ENCODE measurements at regions not wholly inside any gene's neighbourhood (a gene's known extent, or its start where the extent isn't known, plus 50 kb on each side); places are given as distances from the start of the nearest gene placed in this dataset.

- Mint-ChIP-seq H3K9me3 (ENCODE audit: low read depth) (no peaks in the 10 kb centered on the region), H3K4me3 (ENCODE audit: unreplicated experiment) (no peak overlapping the region), H3K27ac (ENCODE audit: unreplicated experiment) (no peak overlapping the region), H3K36me3 (ENCODE audit: low read depth) (no peaks in the 10 kb centered on the region), H3K27me3 (ENCODE audit: low read depth) (no peaks in the 10 kb centered on the region), H3K4me1 (ENCODE audit: low read depth) (peaks cover 25% of the 10 kb centered on the region)
- DNase-seq (ENCODE audit: low spot score): no peak
- no peak for TF ChIP-seq CTCF (IDR thresholded peaks at IDR 0.05)
Observed at GRCh38 chr4:156497486-156497885, 474.1 kb downstream of the PDGFC start.

GRCh38 chr4:156496797-156497196 is 474.8 kb downstream of the PDGFC start:
- no peak for DNase-seq (ENCODE audit: low spot score)
- no peaks in the 10 kb centered on the region for H3K27me3 Mint-ChIP-seq (ENCODE audit: low read depth)
- no peak for TF ChIP-seq CTCF (IDR thresholded peaks at IDR 0.05)

DNA sequence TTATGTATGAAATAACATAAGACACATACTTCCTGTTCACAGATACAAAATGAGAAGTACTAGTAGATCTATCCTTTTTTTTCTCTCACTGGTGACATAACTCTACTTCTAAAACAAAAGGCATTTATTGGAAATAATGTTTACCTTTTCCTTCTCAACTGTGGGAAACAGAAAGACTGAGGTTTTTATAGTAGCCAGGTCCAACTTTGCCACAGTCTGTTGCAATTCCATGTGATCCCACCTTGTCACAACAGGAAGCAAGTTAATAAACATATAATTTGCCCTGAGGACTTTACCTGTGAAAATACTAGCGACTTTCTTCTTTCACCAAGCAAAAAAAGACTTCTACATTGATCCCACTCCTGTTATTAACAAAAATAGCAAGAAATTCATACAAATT is 475.8 kb downstream of the PDGFC start:
- no peak for DNase-seq (ENCODE audit: low spot score)
- peaks cover 4% of the 10 kb centered on the region for H3K9me3 Mint-ChIP-seq (ENCODE audit: low read depth)
- H3K36me3 Mint-ChIP-seq (ENCODE audit: low read depth): no peaks in the 10 kb centered on the region
- H3K4me3 Mint-ChIP-seq (ENCODE audit: unreplicated experiment): no peak overlapping the region
- H3K27ac Mint-ChIP-seq (ENCODE audit: unreplicated experiment): no peak overlapping the region
- peaks cover 25% of the 10 kb centered on the region for H3K4me1 Mint-ChIP-seq (ENCODE audit: low read depth)
- H3K27me3 Mint-ChIP-seq (ENCODE audit: low read depth): no peaks in the 10 kb centered on the region
- TF ChIP-seq CTCF (IDR thresholded peaks at IDR 0.05): no peak

More at GRCh38 chr4:156496797-156497196, 474.8 kb downstream of the PDGFC start:
- peaks cover under 1% of the 10 kb centered on the region for H3K9me3 Mint-ChIP-seq (ENCODE audit: low read depth)
- no peaks in the 10 kb centered on the region for H3K36me3 Mint-ChIP-seq (ENCODE audit: low read depth)
- H3K4me3 Mint-ChIP-seq (ENCODE audit: unreplicated experiment): no peak overlapping the region
- H3K4me1 Mint-ChIP-seq (ENCODE audit: low read depth): peaks cover 25% of the 10 kb centered on the region
- peak overlapping the region; percentile 17 for H3K27ac Mint-ChIP-seq (ENCODE audit: unreplicated experiment)

GRCh38 chr4:156495091-156495490 is 476.5 kb downstream of the PDGFC start:
- Mint-ChIP-seq H3K9me3 (ENCODE audit: low read depth) (peaks cover 8% of the 10 kb centered on the region), H3K36me3 (ENCODE audit: low read depth) (no peaks in the 10 kb centered on the region), H3K4me3 (ENCODE audit: unreplicated experiment) (no peak overlapping the region), H3K4me1 (ENCODE audit: low read depth) (peaks cover 25% of the 10 kb centered on the region), H3K27ac (ENCODE audit: unreplicated experiment) (no peak overlapping the region), H3K27me3 (ENCODE audit: low read depth) (no peaks in the 10 kb centered on the region)
- DNase-seq (ENCODE audit: low spot score): no peak
- no peak for TF ChIP-seq CTCF (IDR thresholded peaks at IDR 0.05)

DNA sequence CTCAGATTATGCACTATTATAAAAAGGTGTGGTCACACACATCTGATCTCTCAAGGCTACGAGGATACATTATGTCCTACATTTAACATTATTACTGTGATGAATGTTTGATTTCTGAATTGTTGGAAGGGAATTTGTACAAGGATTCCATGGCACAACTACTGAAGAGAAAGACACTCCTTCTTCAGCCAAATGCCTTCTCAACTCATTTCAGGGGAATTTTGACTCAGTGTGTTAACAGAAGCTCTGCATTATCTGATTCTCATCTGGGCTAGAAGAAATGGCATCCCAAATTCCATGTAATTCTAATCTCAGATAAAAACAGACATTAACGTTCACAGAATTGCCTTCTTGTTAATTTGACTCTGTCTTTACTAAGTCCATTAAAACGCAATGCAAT is 477.7 kb downstream of the PDGFC start:
- TF ChIP-seq CTCF (IDR thresholded peaks at IDR 0.05): no peak
- H3K27ac Mint-ChIP-seq (ENCODE audit: unreplicated experiment): no peak overlapping the region
- no peak for DNase-seq (ENCODE audit: low spot score)
- peaks cover 9% of the 10 kb centered on the region for H3K9me3 Mint-ChIP-seq (ENCODE audit: low read depth)
- no peaks in the 10 kb centered on the region for H3K27me3 Mint-ChIP-seq (ENCODE audit: low read depth)
- H3K4me1 Mint-ChIP-seq (ENCODE audit: low read depth): peaks cover 19% of the 10 kb centered on the region
- H3K36me3 Mint-ChIP-seq (ENCODE audit: low read depth): no peaks in the 10 kb centered on the region
- no peak overlapping the region for H3K4me3 Mint-ChIP-seq (ENCODE audit: unreplicated experiment)
